AG04450 (cell line): ENCODE measurements at regions not wholly inside any gene's neighbourhood (a gene's known extent, or its start where the extent isn't known, plus 50 kb on each side); places are given as distances from the start of the nearest gene placed in this dataset.

Experiments used
- CTCF ChIA-PET: fragments of 300-600, 350-600 bp; formaldehyde crosslinking; extraction: SDS; loops from one replicate; lab custom pipeline; 2022; ENCODE audit warnings: antibody characterized with exemption, inconsistent platforms; lab: Charles Lee
- POLR2A ChIA-PET: fragments of 350-600 bp; formaldehyde crosslinking; extraction: SDS; loops from one replicate; lab custom pipeline; 2021; ENCODE audit warnings: antibody characterized with exemption, inconsistent platforms; lab: Yijun Ruan, JAX
- DNase-seq: peaks from one replicate; pipeline ENCODE4 v3.0.0-alpha.2; 2011; ENCODE audit warnings: low read depth, low spot score
- H3K27ac ChIP-seq: one replicate; pipeline ENCODE4 v1.5.1; 2012; ENCODE audit warnings: low read depth, low read length, control low read depth
- H3K27me3 ChIP-seq: one replicate; pipeline ENCODE4 v1.6.0; 2012; ENCODE audit warnings: low read length; ENCODE audit not compliant: control insufficient read depth, insufficient read depth
- H3K4me3 ChIP-seq: 2 replicates; pipeline ENCODE4 v1.5.1; 2011; ENCODE audit warnings: mild to moderate bottlenecking, low read depth, low read length, control low read depth
- H3K9me3 ChIP-seq: 2 replicates; pipeline ENCODE4 v1.5.1; 2012; ENCODE audit warnings: low read length; ENCODE audit not compliant: control insufficient read depth, insufficient read depth
- TF ChIP-seq, protein P1 (sequence below): IDR thresholded peaks from 2 replicates; pipeline ENCODE4 v1.5.1; 2011; ENCODE audit warnings: low read depth, low read length, control low read depth, inconsistent platforms

DNA sequence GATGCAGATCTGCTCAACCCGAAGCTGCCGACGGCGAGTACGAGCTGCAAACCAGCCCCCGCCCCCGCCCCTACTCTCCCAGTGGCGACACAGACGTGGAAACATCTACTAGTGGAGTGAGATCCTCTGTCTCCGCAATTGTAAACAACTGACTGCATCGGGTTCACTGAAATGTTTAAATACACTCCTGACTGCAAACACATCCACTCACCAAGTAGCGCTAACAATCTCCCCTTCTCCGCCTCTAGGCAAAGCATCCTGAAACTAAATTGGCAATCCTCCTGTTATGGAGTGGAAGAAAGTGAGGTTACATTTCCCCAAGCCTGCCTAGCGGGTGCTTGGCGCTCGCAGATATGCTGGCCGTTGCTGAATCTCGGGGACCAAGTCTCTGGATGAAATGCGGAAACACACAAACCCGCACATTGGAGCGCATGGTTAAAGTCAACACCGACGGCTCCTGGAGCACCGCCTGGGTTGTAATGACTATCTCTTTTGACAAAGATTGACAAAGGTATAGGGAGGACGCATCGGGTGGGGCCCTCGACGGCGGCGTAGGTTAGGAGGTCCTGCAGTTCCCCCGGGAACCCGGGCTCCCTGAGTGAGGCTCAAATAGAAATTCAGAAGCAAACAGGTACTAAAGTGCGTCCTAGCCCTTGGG lies 117.0 kb upstream of the TEX13C start:
- ChIA-PET POLR2A (no interaction called here), CTCF (no interaction called here)
- no peak overlapping the region for H3K27ac ChIP-seq
- peaks cover 17% of the 10 kb centered on the region for H3K27me3 ChIP-seq
- H3K4me3 ChIP-seq: no peak overlapping the region
- TF ChIP-seq, protein P1, sequence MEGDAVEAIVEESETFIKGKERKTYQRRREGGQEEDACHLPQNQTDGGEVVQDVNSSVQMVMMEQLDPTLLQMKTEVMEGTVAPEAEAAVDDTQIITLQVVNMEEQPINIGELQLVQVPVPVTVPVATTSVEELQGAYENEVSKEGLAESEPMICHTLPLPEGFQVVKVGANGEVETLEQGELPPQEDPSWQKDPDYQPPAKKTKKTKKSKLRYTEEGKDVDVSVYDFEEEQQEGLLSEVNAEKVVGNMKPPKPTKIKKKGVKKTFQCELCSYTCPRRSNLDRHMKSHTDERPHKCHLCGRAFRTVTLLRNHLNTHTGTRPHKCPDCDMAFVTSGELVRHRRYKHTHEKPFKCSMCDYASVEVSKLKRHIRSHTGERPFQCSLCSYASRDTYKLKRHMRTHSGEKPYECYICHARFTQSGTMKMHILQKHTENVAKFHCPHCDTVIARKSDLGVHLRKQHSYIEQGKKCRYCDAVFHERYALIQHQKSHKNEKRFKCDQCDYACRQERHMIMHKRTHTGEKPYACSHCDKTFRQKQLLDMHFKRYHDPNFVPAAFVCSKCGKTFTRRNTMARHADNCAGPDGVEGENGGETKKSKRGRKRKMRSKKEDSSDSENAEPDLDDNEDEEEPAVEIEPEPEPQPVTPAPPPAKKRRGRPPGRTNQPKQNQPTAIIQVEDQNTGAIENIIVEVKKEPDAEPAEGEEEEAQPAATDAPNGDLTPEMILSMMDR: no peak
- H3K9me3 ChIP-seq: no peaks in the 10 kb centered on the region; the same call in 1 of the 2 replicates
- no peak for DNase-seq

DNA sequence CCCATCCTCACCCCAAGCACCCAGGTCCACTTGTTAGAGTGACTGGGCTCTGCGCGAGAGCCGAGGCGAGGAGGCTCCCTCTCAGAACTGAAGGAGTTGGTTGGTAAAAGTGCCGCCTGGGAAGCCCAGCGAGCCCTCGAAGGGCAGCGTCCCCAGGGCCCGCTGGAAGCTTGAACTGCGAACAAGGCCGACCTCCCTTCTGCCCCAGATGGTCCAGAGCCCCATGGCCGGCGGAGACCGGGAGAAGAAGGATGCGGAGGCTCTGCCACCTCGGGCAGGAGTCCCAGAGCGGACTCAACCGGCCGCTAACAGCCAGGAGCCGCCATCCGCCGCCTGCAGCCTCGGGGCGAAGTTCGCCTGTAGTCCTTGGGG lies 116.3 kb upstream of the TEX13C start:
- CTCF ChIA-PET: no interaction called here
- DNase-seq: no peak
- no peaks in the 10 kb centered on the region; the same call in 1 of the 2 replicates for H3K9me3 ChIP-seq
- POLR2A ChIA-PET: no interaction called here
- no peak overlapping the region for H3K4me3 ChIP-seq
- TF ChIP-seq, protein P1: no peak
- H3K27me3 ChIP-seq: peaks cover 17% of the 10 kb centered on the region
- H3K27ac ChIP-seq: no peak overlapping the region

DNA sequence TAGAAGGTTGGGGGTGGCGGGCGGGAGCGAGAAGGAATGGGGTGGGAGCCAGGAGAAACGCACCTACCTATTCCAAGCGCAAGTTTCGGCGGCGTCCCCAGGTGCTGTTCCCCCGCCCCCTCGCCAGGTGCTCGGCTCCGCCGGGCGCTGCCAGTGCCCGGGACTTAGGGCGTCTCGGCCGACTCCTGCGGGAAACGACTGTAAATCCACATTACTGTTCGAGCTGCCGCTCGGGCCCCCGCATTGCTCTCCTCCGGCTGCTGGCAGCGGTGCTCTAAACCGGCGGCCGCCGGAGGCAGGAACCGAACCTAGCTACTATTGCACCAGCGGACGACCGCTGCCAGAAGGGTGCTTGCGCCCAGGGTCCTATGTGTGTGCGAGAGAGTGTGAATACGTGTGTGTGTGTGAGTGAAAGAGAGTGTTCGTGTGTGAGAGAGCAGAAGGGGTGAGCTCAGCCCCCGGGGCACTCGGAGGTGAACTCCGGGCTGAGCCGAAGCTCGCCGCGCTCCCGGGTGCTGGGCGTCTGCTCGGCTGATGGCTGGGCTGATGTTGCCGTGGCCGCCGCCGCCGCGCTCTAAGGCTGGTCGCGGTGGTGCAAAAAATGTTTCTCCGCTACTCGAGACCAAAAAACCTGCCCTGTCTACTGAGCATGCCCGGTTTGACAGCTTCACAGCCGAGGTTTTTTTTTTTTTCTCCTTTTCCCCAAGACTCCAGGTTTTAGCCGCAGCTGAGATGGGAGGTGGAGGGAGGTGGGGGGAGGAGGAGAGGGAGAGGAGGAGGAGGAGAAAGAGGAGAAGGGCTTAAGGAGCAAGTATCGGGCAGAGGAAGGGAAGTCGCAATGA lies 115.7 kb upstream of the TEX13C start:
- no peak overlapping the region for H3K27ac ChIP-seq
- peaks cover 17% of the 10 kb centered on the region for H3K27me3 ChIP-seq
- POLR2A ChIA-PET: interaction anchor here (0.6 kb wide), 1 partner anchor 145 kb away, joined by 3 read pairs; no protein-coding TSS in a partner anchor
- DNase-seq: no peak
- CTCF ChIA-PET: no interaction called here
- TF ChIP-seq, protein P1: no peak
- no peak overlapping the region for H3K4me3 ChIP-seq
- no peaks in the 10 kb centered on the region; the same call in 1 of the 2 replicates for H3K9me3 ChIP-seq

DNA sequence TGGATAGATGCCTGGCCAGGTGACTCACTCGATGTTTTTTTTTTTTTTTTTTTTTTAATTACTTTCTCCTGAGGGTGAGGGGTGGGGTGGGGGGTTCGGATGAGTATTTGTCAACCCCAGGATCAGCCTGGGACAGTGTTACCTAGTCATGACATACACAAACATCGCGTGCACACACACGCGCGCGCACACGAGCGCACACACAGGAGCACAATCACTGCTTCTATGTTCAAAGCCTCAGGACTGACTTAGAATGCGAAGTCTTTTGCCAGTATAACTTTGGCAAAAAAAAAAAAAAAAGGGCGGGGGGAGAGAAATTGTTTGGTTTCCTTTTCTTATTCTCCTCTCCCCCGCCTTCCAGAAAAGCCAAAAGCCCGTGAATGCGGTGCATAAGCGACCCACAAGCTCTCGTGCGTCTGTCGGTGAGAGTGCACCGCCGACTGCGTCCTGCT lies 115.0 kb upstream of the TEX13C start:
- H3K4me3 ChIP-seq: peak overlapping the region; percentile 13; the same call in 1 of the 2 replicates
- H3K9me3 ChIP-seq: no peaks in the 10 kb centered on the region; the same call in 1 of the 2 replicates
- no peak for DNase-seq
- H3K27ac ChIP-seq: no peak overlapping the region
- TF ChIP-seq, protein P1: no peak
- POLR2A ChIA-PET: no interaction called here
- CTCF ChIA-PET: no interaction called here
- peaks cover 17% of the 10 kb centered on the region for H3K27me3 ChIP-seq
